Colon (tissue), 2 donors: ENCODE measurements at regions not wholly inside any gene's neighbourhood (a gene's known extent, or its start where the extent isn't known, plus 50 kb on each side); places are given as distances from the start of the nearest gene placed in this dataset.

Experiments
- FAIRE-seq: peaks from 2 replicates; lab custom pipeline; 2012; peaks lifted over from hg19 to GRCh38; lab: Jason Lieb, UNC
- donor health status: control.
- donor health status: control.

GRCh38 chr5:99004960-99005359, 76.2 kb upstream of the CHD1 start:
- FAIRE-seq = no peak

- FAIRE-seq = no peak
These were observed 72.1 kb upstream of the CHD1 start for GRCh38 chr5:99000876-99001275.

- no peak for FAIRE-seq
These were observed 71.4 kb upstream of the CHD1 start for GRCh38 chr5:99000221-99000620.

- no peak for FAIRE-seq
These were observed 70.8 kb upstream of the CHD1 start for GRCh38 chr5:98999631-99000030.

GRCh38 chr5:98997000-98997399, 68.2 kb upstream of the CHD1 start:
- no peak for FAIRE-seq

GRCh38 chr5:98994611-98995010, 65.8 kb upstream of the CHD1 start:
- no peak for FAIRE-seq

GRCh38 chr5:98993512-98993911, 64.7 kb upstream of the CHD1 start:
- FAIRE-seq = no peak

GRCh38 chr5:98992552-98992951, 63.7 kb upstream of the CHD1 start:
- FAIRE-seq = no peak

- FAIRE-seq = no peak
These were observed 60.9 kb upstream of the CHD1 start for GRCh38 chr5:98989727-98990126.

- no peak for FAIRE-seq
These were observed 57.8 kb upstream of the CHD1 start for GRCh38 chr5:98986587-98986986.

- no peak for FAIRE-seq
These were observed 54.1 kb upstream of the CHD1 start for GRCh38 chr5:98982880-98983279.
